ENCODE measurements at regions not wholly inside any gene's neighbourhood (a gene's known extent, or its start where the extent isn't known, plus 50 kb on each side); places are given as distances from the start of the nearest gene placed in this dataset. TPM values are rescaled to one million over a fixed set of nuclear protein-coding genes. Genes with fewer than 3 reads are reported as not detected.

GRCh38 chr6:168719901-168720300, 278.9 kb downstream of the SMOC2 start:
- H3K4me1 ChIP-seq (ENCODE audit: control insufficient read depth, insufficient read depth, low read depth, low read length), result peaks cover under 1% of the 10 kb centered on the region
- no peak for DNase-seq
- no peak overlapping the region for H3K27ac ChIP-seq (ENCODE audit: low read length, poor library complexity, severe bottlenecking)
- H4K91ac ChIP-seq (ENCODE audit: low read length), result no peak overlapping the region
- H2BK12ac ChIP-seq (ENCODE audit: low read length in 2 of 2), result no peak overlapping the region
- H2BK120ac ChIP-seq (ENCODE audit: low read depth, low read length), result no peak overlapping the region
- H2AFZ ChIP-seq (ENCODE audit: low read depth, low read length), result no peak overlapping the region
- 57% methylated on average over 4 of the region's 5 CpGs for WGBS
- peaks cover 0 to 6% of the 10 kb centered on the region in 2 experiments for H3K27me3 ChIP-seq (ENCODE audit: control insufficient read depth in 1 of 2, insufficient read depth in 1 of 2, low read length in 2 of 2)
- no peak overlapping the region for H2BK15ac ChIP-seq (ENCODE audit: low read depth, poor library complexity, severe bottlenecking)
- no peaks in the 10 kb centered on the region for H3K79me1 ChIP-seq (replicated peaks; ENCODE audit: low read length, poor library complexity, severe bottlenecking)
- H3K4me2 ChIP-seq (ENCODE audit: low read length, poor library complexity, severe bottlenecking), result no peak overlapping the region
- H3K14ac ChIP-seq (ENCODE audit: low read length in 2 of 2), result no peak overlapping the region
- H3K18ac ChIP-seq (ENCODE audit: low read depth in 1 of 2, low read length in 2 of 2), result no peak overlapping the region
- no peak overlapping the region for H3K4ac ChIP-seq (ENCODE audit: low read depth in 1 of 2, low read length in 2 of 2)
- no peak overlapping the region for H4K8ac ChIP-seq (ENCODE audit: low read length)
- peaks cover 3% of the 10 kb centered on the region for H3K9me3 ChIP-seq (ENCODE audit: control insufficient read depth, low read length)
- peak overlapping the region in 1 of 2 experiments; percentile 20 for H3K4me3 ChIP-seq (ENCODE audit: insufficient read depth in 1 of 2, low read depth in 1 of 2, low read length in 2 of 2)
- no peaks in the 10 kb centered on the region for H3K36me3 ChIP-seq (ENCODE audit: control insufficient read depth in 1 of 2, insufficient read depth in 2 of 2, low read depth in 1 of 2, low read length in 2 of 2)
- no peak overlapping the region for H3K9ac ChIP-seq (ENCODE audit: low read length)
- H2AK5ac ChIP-seq (ENCODE audit: low read length, severe bottlenecking), result no peak overlapping the region
- no peak overlapping the region for H3K23ac ChIP-seq (ENCODE audit: low read length in 2 of 2)
- H2BK5ac ChIP-seq (ENCODE audit: low read depth, low read length, poor library complexity, severe bottlenecking), result no peak overlapping the region

- DNase-seq, result no peak
- Histone ChIP-seq H2BK5ac (ENCODE audit: low read depth, low read length, poor library complexity, severe bottlenecking) (no peak overlapping the region), H2AFZ (ENCODE audit: low read depth, low read length) (no peak overlapping the region), H3K27ac (ENCODE audit: low read length, poor library complexity, severe bottlenecking) (no peak overlapping the region), H2BK12ac (ENCODE audit: low read length in 2 of 2) (no peak overlapping the region), H3K9me3 (ENCODE audit: control insufficient read depth, low read length) (peaks cover 3% of the 10 kb centered on the region), H4K8ac (ENCODE audit: low read length) (no peak overlapping the region), H3K9ac (ENCODE audit: low read length) (no peak overlapping the region), H3K14ac (ENCODE audit: low read length in 2 of 2) (no peak overlapping the region), H3K27me3 (ENCODE audit: control insufficient read depth in 1 of 2, insufficient read depth in 1 of 2, low read length in 2 of 2) (peaks cover 0 to 6% of the 10 kb centered on the region in 2 experiments), H3K4ac (ENCODE audit: low read depth in 1 of 2, low read length in 2 of 2) (no peak overlapping the region), H2BK120ac (ENCODE audit: low read depth, low read length) (no peak overlapping the region), H3K79me1 (replicated peaks; ENCODE audit: low read length, poor library complexity, severe bottlenecking) (no peaks in the 10 kb centered on the region), H3K18ac (ENCODE audit: low read depth in 1 of 2, low read length in 2 of 2) (no peak overlapping the region), H3K4me1 (ENCODE audit: control insufficient read depth, insufficient read depth, low read depth, low read length) (no peaks in the 10 kb centered on the region), H3K4me2 (ENCODE audit: low read length, poor library complexity, severe bottlenecking) (no peak overlapping the region), H2AK5ac (ENCODE audit: low read length, severe bottlenecking) (no peak overlapping the region), H4K91ac (ENCODE audit: low read length) (no peak overlapping the region), H3K4me3 (ENCODE audit: insufficient read depth in 1 of 2, low read depth in 1 of 2, low read length in 2 of 2) (no peak overlapping the region), H2BK15ac (ENCODE audit: low read depth, poor library complexity, severe bottlenecking) (no peak overlapping the region), H3K36me3 (ENCODE audit: control insufficient read depth in 1 of 2, insufficient read depth in 2 of 2, low read depth in 1 of 2, low read length in 2 of 2) (no peaks in the 10 kb centered on the region), H3K23ac (ENCODE audit: low read length in 2 of 2) (no peak overlapping the region)
- WGBS, result 80% methylated on average over 14 of the region's 14 CpGs
These were observed 278.0 kb downstream of the SMOC2 start for GRCh38 chr6:168718821-168719475.

Small RNA genes lying in the stretch of these regions (small RNA-seq; reads per million reads assigned to genes)
- gene AL513210.1 (ENCODE audit: low read depth), result not detected
